ENCODE measurements at regions not wholly inside any gene's neighbourhood (a gene's known extent, or its start where the extent isn't known, plus 50 kb on each side); places are given as distances from the start of the nearest gene placed in this dataset.

- H3K4me1 ChIP-seq = no peaks in the 10 kb centered on the region
- H3K36me3 ChIP-seq (ENCODE audit: control insufficient read depth, insufficient read depth, low read length) = no peaks in the 10 kb centered on the region
- no peak overlapping the region for H3K4me3 ChIP-seq (ENCODE audit: low read depth, low read length)
- H3K9ac ChIP-seq = no peak overlapping the region
- H2AFZ ChIP-seq = no peak overlapping the region
- no peaks in the 10 kb centered on the region for H3K9me3 ChIP-seq (ENCODE audit: control insufficient read depth, low read length)
- no peak overlapping the region for H3K27ac ChIP-seq
- H3K79me2 ChIP-seq = no peaks in the 10 kb centered on the region
- TF ChIP-seq CTCF (IDR thresholded peaks at IDR 0.05) = no peak
- no peak overlapping the region for H3K4me2 ChIP-seq (ENCODE audit: low read length)
- no peaks in the 10 kb centered on the region for H3K27me3 ChIP-seq (ENCODE audit: control insufficient read depth, insufficient read depth, low read length)
These were observed 112.4 kb upstream of the GOLGA8J start for GRCh38 chr15:29970402-29970695.

GRCh38 chr15:29969562-29970401, 113.0 kb upstream of the GOLGA8J start:
- Histone ChIP-seq H3K9ac (no peak overlapping the region), H3K27me3 (ENCODE audit: control insufficient read depth, insufficient read depth, low read length) (no peaks in the 10 kb centered on the region), H3K36me3 (ENCODE audit: control insufficient read depth, insufficient read depth, low read length) (no peaks in the 10 kb centered on the region), H3K4me3 (ENCODE audit: low read depth, low read length) (no peak overlapping the region), H3K4me1 (no peaks in the 10 kb centered on the region), H3K4me2 (ENCODE audit: low read length) (no peak overlapping the region), H3K9me3 (ENCODE audit: control insufficient read depth, low read length) (no peaks in the 10 kb centered on the region), H2AFZ (no peak overlapping the region), H3K27ac (no peak overlapping the region), H3K79me2 (no peaks in the 10 kb centered on the region)
- no peak for TF ChIP-seq CTCF (IDR thresholded peaks at IDR 0.05)

GRCh38 chr15:29968895-29969561, 113.7 kb upstream of the GOLGA8J start:
- Histone ChIP-seq H3K9me3 (ENCODE audit: control insufficient read depth, low read length) (no peaks in the 10 kb centered on the region), H3K4me2 (ENCODE audit: low read length) (peak overlapping the region; percentile 58), H3K9ac (no peak overlapping the region), H3K36me3 (ENCODE audit: control insufficient read depth, insufficient read depth, low read length) (no peaks in the 10 kb centered on the region), H3K4me1 (no peaks in the 10 kb centered on the region), H3K27ac (no peak overlapping the region), H3K79me2 (no peaks in the 10 kb centered on the region), H2AFZ (peak overlapping the region; percentile 53), H3K27me3 (ENCODE audit: control insufficient read depth, insufficient read depth, low read length) (no peaks in the 10 kb centered on the region), H3K4me3 (ENCODE audit: low read depth, low read length) (peak overlapping the region; percentile 27)
- no peak for TF ChIP-seq CTCF (IDR thresholded peaks at IDR 0.05)

- Histone ChIP-seq H2AFZ (peak overlapping the region; percentile 58), H3K27me3 (ENCODE audit: control insufficient read depth, insufficient read depth, low read length) (no peaks in the 10 kb centered on the region), H3K79me2 (no peaks in the 10 kb centered on the region), H3K9ac (no peak overlapping the region), H3K4me3 (ENCODE audit: low read depth, low read length) (no peak overlapping the region), H3K4me2 (ENCODE audit: low read length) (peak overlapping the region; percentile 67), H3K4me1 (no peaks in the 10 kb centered on the region), H3K36me3 (ENCODE audit: control insufficient read depth, insufficient read depth, low read length) (no peaks in the 10 kb centered on the region), H3K9me3 (ENCODE audit: control insufficient read depth, low read length) (no peaks in the 10 kb centered on the region), H3K27ac (no peak overlapping the region)
- no peak for TF ChIP-seq CTCF (IDR thresholded peaks at IDR 0.05)
These were observed 114.5 kb upstream of the GOLGA8J start for GRCh38 chr15:29968099-29968894.

All from parathyroid adenoma (tissue), 2 donors.